ENCODE measurements at regions not wholly inside any gene's neighbourhood (a gene's known extent, or its start where the extent isn't known, plus 50 kb on each side); places are given as distances from the start of the nearest gene placed in this dataset.

DNA sequence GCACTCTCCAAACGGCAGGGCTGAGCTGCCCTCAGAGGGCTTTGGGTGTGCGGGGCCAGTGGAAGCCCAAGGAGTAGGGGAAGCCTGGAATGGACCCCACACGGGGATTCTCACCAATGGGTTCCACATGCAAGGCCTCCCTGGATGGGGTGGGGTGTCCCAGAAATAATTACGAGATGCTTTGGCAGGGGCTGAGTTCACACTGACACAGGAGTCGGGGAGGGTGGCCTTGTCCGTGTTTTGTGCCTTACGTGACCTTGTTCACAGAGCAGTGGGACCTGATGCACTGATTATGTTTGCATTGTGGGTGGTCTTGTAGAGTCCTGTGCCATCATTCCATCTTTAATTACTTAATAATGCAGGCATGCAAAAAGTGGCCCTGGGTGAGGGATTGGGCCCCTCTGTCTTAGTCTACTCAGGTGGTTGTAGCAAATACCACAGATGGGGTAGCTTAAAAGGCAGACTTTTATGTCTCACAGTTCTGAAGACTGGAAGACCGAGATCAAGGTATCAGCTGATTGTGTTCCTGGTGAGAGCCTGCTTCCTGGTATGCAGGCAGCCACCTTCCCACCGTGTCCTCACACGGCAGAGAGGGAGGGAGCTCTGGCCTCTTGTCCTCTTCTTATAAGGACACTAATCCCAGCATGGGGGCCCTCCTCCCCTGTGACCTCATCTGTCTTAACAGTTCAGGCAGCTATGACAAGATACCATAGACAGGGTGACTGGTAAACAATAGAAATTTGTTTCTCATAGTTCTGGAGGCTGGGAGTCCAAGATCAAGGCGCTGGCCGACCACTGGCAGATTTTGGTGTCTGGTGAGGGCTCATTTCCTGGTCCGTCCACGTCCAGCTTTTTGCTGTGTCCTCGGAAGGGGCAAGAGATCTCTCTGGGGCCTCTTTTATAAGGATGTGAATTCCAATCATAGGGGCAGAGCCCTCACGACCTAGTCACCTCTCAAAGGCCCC, 239.4 kb downstream of the IRF8 start:
- no peak for DNase-seq (ENCODE audit: low read depth)
- TF ChIP-seq, protein P1, sequence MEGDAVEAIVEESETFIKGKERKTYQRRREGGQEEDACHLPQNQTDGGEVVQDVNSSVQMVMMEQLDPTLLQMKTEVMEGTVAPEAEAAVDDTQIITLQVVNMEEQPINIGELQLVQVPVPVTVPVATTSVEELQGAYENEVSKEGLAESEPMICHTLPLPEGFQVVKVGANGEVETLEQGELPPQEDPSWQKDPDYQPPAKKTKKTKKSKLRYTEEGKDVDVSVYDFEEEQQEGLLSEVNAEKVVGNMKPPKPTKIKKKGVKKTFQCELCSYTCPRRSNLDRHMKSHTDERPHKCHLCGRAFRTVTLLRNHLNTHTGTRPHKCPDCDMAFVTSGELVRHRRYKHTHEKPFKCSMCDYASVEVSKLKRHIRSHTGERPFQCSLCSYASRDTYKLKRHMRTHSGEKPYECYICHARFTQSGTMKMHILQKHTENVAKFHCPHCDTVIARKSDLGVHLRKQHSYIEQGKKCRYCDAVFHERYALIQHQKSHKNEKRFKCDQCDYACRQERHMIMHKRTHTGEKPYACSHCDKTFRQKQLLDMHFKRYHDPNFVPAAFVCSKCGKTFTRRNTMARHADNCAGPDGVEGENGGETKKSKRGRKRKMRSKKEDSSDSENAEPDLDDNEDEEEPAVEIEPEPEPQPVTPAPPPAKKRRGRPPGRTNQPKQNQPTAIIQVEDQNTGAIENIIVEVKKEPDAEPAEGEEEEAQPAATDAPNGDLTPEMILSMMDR (IDR thresholded peaks at IDR 0.05; ENCODE audit: low read depth, low read length, missing control alignments): no peak
- no peak overlapping the region for H3K4me3 ChIP-seq (ENCODE audit: low read depth, low read length)

- no peak for DNase-seq (ENCODE audit: low read depth)
- H3K4me3 ChIP-seq (ENCODE audit: low read depth, low read length): no peak overlapping the region
- TF ChIP-seq, protein P1 (IDR thresholded peaks at IDR 0.05; ENCODE audit: low read depth, low read length, missing control alignments): no peak
These were observed 243.9 kb downstream of the IRF8 start for GRCh38 chr16:86142801-86143236.

DNA sequence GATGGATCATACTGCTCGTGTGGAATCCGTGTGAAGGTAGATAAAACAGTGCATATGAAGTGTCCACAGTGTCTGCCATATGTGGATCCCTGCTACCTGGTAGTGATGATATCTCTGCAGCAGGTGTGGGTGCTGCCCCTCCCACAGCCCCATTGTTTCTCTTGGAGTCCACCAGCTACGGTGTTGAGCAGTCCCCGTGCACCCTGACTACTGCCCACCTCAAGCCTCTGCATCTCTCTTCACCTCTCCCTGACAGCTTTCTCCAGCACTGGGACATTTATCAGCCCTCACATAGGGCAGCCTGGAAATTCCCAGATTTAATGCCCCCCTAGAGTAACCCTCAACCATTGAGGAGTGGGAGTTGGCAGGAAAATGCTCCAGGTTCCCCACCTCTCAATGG, 244.7 kb downstream of the IRF8 start:
- no peak overlapping the region for H3K4me3 ChIP-seq (ENCODE audit: low read depth, low read length)
- no peak for DNase-seq (ENCODE audit: low read depth)
- TF ChIP-seq, protein P1 (IDR thresholded peaks at IDR 0.05; ENCODE audit: low read depth, low read length, missing control alignments): no peak

- H3K4me3 ChIP-seq (ENCODE audit: low read depth, low read length): no peak overlapping the region
- no peak for DNase-seq (ENCODE audit: low read depth)
- TF ChIP-seq, protein P1 (IDR thresholded peaks at IDR 0.05; ENCODE audit: low read depth, low read length, missing control alignments): no peak
These were observed 246.7 kb downstream of the IRF8 start for GRCh38 chr16:86145669-86146068.

DNA sequence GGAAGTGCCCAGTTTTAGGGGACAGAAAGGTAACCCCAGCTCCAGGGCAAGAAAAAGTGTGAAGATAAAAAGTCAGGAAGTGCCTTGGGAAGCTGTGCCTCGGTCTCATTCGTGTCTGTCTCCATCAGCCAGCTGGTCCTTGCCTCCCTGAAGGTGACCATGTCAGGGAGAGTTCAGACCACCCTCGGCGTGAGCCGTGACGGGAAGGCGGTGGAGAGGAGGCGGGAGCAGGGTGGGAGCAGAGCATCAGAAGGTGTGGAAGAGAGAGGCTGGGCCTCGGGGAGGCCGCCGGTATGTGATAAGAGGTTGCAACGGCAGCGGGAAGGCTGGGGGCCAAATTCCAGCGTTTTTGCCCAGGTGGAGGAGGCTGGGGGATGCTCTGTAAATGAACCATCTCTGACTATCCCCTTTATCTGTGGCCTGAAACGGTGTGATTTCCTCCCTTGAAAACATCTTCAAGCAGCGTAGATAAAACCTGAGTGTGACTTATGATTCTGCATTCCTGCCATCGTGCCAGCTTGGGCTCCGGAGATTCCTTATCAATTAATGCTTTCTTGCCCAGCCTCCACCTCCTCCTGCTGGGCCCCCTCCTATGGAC, 251.8 kb downstream of the IRF8 start:
- no peak overlapping the region for H3K4me3 ChIP-seq (ENCODE audit: low read depth, low read length)
- DNase-seq (ENCODE audit: low read depth): no peak
- TF ChIP-seq, protein P1 (IDR thresholded peaks at IDR 0.05; ENCODE audit: low read depth, low read length, missing control alignments): no peak

- H3K4me3 ChIP-seq (ENCODE audit: low read depth, low read length): no peak overlapping the region
- no peak for DNase-seq (ENCODE audit: low read depth)
- TF ChIP-seq, protein P1 (IDR thresholded peaks at IDR 0.05; ENCODE audit: low read depth, low read length, missing control alignments): no peak
These were observed 252.4 kb downstream of the IRF8 start for GRCh38 chr16:86151239-86151851.

All from GM12864 (cell line).